Prostate gland (tissue), 2 donors: ENCODE measurements at regions not wholly inside any gene's neighbourhood (a gene's known extent, or its start where the extent isn't known, plus 50 kb on each side); places are given as distances from the start of the nearest gene placed in this dataset.

Experiments
- POLR2A ChIP-seq: fragments of 450-650 bp; IDR thresholded peaks from one replicate; pipeline ENCODE4 v1.6.1; 2016; ENCODE audit warnings: antibody characterized with exemption, mild to moderate bottlenecking
- POLR2AphosphoS5 ChIP-seq: sonication (generic); formaldehyde crosslinking; IDR thresholded peaks from one replicate; pipeline ENCODE4 v1.6.1; 2017; ENCODE audit warnings: antibody characterized with exemption
- TF ChIP-seq, protein P1 (sequence below), 4 experiments: fragments of 200-600 bp in 2 of 4; fragments of 450-650 bp in 2 of 4; sonication (generic) in 2 of 4; IDR thresholded peaks; 1 replicate in 3 of 4; 2 replicates in 1 of 4; pipeline ENCODE4 v1.5.1; 2016 to 2019; ENCODE audit warnings: antibody characterized with exemption in 4 of 4, mild to moderate bottlenecking in 2 of 4, moderate library complexity in 2 of 4

DNA sequence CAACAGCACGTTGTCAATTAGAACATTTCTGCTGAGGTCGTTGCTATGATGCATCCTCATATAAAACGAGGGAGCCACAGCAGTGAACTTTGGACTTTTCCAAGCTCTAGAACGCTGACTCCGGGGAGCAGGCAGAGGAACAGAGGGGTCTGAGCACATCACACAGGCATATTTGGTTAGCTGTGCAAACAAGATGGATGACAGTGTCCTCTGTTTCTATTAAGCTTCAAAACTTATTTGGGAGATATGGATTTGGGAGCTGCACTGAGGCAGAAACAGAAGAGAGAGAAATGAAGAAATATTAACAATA is 278.0 kb upstream of the TBL1XR1 start:
- TF ChIP-seq, protein P1, sequence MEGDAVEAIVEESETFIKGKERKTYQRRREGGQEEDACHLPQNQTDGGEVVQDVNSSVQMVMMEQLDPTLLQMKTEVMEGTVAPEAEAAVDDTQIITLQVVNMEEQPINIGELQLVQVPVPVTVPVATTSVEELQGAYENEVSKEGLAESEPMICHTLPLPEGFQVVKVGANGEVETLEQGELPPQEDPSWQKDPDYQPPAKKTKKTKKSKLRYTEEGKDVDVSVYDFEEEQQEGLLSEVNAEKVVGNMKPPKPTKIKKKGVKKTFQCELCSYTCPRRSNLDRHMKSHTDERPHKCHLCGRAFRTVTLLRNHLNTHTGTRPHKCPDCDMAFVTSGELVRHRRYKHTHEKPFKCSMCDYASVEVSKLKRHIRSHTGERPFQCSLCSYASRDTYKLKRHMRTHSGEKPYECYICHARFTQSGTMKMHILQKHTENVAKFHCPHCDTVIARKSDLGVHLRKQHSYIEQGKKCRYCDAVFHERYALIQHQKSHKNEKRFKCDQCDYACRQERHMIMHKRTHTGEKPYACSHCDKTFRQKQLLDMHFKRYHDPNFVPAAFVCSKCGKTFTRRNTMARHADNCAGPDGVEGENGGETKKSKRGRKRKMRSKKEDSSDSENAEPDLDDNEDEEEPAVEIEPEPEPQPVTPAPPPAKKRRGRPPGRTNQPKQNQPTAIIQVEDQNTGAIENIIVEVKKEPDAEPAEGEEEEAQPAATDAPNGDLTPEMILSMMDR (IDR thresholded peaks at IDR 0.05), result no peak
- TF ChIP-seq POLR2A, result no peak
- TF ChIP-seq POLR2AphosphoS5, result no peak
